ENCODE measurements at regions not wholly inside any gene's neighbourhood (a gene's known extent, or its start where the extent isn't known, plus 50 kb on each side); places are given as distances from the start of the nearest gene placed in this dataset.

- no peak for ATAC-seq
- no peak for DNase-seq
- Histone ChIP-seq H3K4me3 (no peak overlapping the region), H3K36me3 (no peaks in the 10 kb centered on the region), H3K27ac (no peak overlapping the region), H3K9me3 (no peaks in the 10 kb centered on the region), H3K27me3 (no peaks in the 10 kb centered on the region), H3K4me1 (no peaks in the 10 kb centered on the region)
- WGBS (ENCODE audit: insufficient coverage, low coverage, low lambda C conversion rate, missing lambda C conversion rate), result 43% methylated on average over 4 of the region's 4 CpGs
- TF ChIP-seq POLR2A (IDR thresholded peaks at IDR 0.05), result no peak
- TF ChIP-seq CTCF (IDR thresholded peaks at IDR 0.05), result no peak
- intact Hi-C loops (cut with DNase I), result no loop called here
Measured at GRCh38 chr3:63179862-63180522, 98.1 kb upstream of the SYNPR start.

- no peak overlapping the region for H3K4me3 ChIP-seq
- no peaks in the 10 kb centered on the region for H3K27me3 ChIP-seq
- no peaks in the 10 kb centered on the region for H3K9me3 ChIP-seq
- no peak for TF ChIP-seq POLR2A (IDR thresholded peaks at IDR 0.05)
- no peak for TF ChIP-seq CTCF (IDR thresholded peaks at IDR 0.05)
- no peaks in the 10 kb centered on the region for H3K4me1 ChIP-seq
- no peaks in the 10 kb centered on the region for H3K36me3 ChIP-seq
- no peak for DNase-seq
- WGBS (ENCODE audit: insufficient coverage, low coverage, low lambda C conversion rate, missing lambda C conversion rate), result 38% methylated on average over 3 of the region's 3 CpGs
- intact Hi-C loops (cut with DNase I), result no loop called here
- H3K27ac ChIP-seq, result no peak overlapping the region
- ATAC-seq, result peak in 2 of 4 donors; percentile 26 to 34
Measured at GRCh38 chr3:63192248-63192647, 85.9 kb upstream of the SYNPR start.

DNA sequence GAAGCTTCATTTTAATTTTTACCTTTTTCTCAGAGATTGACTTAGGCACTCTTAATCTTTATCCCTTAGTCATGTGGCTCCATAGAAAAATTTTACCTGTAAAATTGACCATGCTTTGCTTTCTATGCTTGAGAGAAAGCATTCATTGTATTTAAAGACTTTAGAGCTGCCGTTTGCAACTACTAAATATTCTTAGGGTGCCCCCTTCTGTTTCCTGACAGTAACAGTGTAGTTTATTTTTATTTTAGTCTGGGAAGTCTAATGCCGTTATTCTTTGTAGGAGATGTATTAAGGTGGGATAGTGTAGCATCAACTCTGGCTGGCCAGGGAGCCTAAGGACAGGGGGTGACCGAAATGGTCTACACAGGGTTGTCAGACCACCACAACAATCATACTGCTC, 84.5 kb upstream of the SYNPR start:
- Histone ChIP-seq H3K27ac (no peak overlapping the region), H3K4me3 (no peak overlapping the region), H3K36me3 (no peaks in the 10 kb centered on the region), H3K9me3 (no peaks in the 10 kb centered on the region), H3K4me1 (no peaks in the 10 kb centered on the region), H3K27me3 (no peaks in the 10 kb centered on the region)
- DNase-seq (no peak), ATAC-seq (peak in 3 of 4 donors; percentile 53 to 65 (median 59))
- 8% methylated on average over 3 of the region's 3 CpGs for WGBS (ENCODE audit: insufficient coverage, low coverage, low lambda C conversion rate, missing lambda C conversion rate)
- TF ChIP-seq POLR2A (IDR thresholded peaks at IDR 0.05), result no peak
- peak; percentile 33 to 55 (median 45) for TF ChIP-seq CTCF (IDR thresholded peaks at IDR 0.05)
- intact Hi-C loops (cut with DNase I), result no loop called here

- intact Hi-C loops (cut with DNase I), result no loop called here
- Histone ChIP-seq H3K9me3 (no peaks in the 10 kb centered on the region), H3K27ac (no peak overlapping the region), H3K27me3 (no peaks in the 10 kb centered on the region), H3K4me3 (no peak overlapping the region), H3K4me1 (no peaks in the 10 kb centered on the region), H3K36me3 (no peaks in the 10 kb centered on the region)
- WGBS (ENCODE audit: insufficient coverage, low coverage, low lambda C conversion rate, missing lambda C conversion rate), result 69% methylated on average over 2 of the region's 2 CpGs
- TF ChIP-seq POLR2A (IDR thresholded peaks at IDR 0.05) (no peak), CTCF (IDR thresholded peaks at IDR 0.05) (no peak)
- ATAC-seq, result no peak
- DNase-seq, result no peak
Measured at GRCh38 chr3:63199606-63200005, 78.5 kb upstream of the SYNPR start.
